ENCODE measurements at regions not wholly inside any gene's neighbourhood (a gene's known extent, or its start where the extent isn't known, plus 50 kb on each side); places are given as distances from the start of the nearest gene placed in this dataset.

- TF ChIP-seq BHLHE40 (IDR thresholded peaks at IDR 0.05; ENCODE audit: borderline replicate concordance) (no peak), FOXK2 (IDR thresholded peaks at IDR 0.05) (no peak), SP1 (IDR thresholded peaks at IDR 0.05) (no peak), NFRKB (IDR thresholded peaks at IDR 0.05) (no peak), ELF4 (IDR thresholded peaks at IDR 0.05) (no peak), FOXM1 (IDR thresholded peaks at IDR 0.05; ENCODE audit: borderline replicate concordance) (no peak), SUZ12 (IDR thresholded peaks at IDR 0.05) (no peak), PKNOX1 (IDR thresholded peaks at IDR 0.05) (no peak), HDGF (IDR thresholded peaks at IDR 0.05; ENCODE audit: borderline replicate concordance) (no peak), LEF1 (IDR thresholded peaks at IDR 0.05; ENCODE audit: borderline replicate concordance) (no peak), ZNF384 (IDR thresholded peaks at IDR 0.05) (no peak)
Observed at GRCh38 chr14:100386846-100387245, 63.7 kb downstream of the SLC25A47 start.

All from HEK293T (cell line).